HG03025 (cell line): ENCODE measurements at regions not wholly inside any gene's neighbourhood (a gene's known extent, or its start where the extent isn't known, plus 50 kb on each side); places are given as distances from the start of the nearest gene placed in this dataset.

ENCODE experiments used
- ATAC-seq: cut with Tn5 transposase; IDR thresholded peaks from one replicate; pipeline ENCODE4 v1.9.1; 2021; ENCODE audit warnings: mild to moderate bottlenecking, moderate library complexity; ENCODE audit not compliant: unreplicated experiment, low FRiP score

DNA sequence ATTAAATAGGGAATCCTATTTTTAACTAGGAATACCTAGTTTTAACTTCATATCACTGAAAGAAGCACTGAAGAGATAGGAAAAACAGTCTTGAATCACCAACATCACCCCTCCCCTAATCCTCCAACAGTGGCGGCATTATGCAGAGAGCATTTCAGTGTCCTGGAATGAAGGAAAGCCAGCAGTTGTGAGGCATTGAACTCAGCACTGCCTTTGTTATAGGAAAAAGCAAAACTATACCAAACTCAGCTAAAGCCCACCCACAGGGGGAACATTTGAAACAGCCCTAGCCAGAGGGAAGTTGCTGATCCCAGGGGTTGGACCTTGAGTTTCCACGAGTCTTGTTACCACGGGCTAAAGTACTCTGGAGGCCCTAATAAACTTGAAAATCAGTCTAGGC is 310.6 kb upstream of the EDIL3 start:
- no peak for ATAC-seq

DNA sequence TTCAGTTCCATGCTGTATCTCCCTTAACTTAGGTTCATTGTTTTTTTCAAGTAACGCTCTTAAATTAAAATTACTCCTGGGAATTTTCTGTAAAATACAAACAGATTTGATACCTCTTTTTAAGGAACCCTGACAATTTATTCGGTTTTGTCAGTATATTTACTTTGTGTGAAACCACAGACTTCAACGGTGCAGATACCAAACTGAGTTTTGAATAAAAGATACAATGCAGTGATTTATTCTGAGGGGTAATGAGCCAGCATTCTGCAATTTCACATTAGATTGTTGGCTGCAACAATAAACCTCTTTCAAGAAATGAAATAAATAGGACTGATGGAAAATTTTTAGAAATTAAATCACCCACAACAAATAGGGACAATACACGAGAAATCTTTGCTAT is 308.6 kb upstream of the EDIL3 start:
- no peak for ATAC-seq

DNA sequence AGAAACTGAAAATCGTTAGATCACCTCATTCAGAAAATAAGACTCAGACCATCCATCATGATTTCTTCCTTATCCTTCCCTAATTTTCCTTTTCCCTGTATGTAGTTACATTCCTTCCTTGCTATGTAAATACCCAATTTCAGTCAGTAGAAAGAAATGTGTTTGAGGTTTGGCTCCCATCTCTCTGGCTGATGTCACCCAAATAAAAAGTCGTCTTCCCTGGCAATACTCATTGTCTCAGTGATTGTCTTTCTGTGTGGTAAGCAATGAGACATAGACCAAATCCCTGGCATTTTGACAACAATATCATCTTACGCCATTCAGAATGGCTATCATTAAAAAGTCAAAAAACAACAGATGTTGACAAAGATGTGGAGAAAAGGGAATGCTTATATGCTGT is 303.9 kb upstream of the EDIL3 start:
- no peak for ATAC-seq

DNA sequence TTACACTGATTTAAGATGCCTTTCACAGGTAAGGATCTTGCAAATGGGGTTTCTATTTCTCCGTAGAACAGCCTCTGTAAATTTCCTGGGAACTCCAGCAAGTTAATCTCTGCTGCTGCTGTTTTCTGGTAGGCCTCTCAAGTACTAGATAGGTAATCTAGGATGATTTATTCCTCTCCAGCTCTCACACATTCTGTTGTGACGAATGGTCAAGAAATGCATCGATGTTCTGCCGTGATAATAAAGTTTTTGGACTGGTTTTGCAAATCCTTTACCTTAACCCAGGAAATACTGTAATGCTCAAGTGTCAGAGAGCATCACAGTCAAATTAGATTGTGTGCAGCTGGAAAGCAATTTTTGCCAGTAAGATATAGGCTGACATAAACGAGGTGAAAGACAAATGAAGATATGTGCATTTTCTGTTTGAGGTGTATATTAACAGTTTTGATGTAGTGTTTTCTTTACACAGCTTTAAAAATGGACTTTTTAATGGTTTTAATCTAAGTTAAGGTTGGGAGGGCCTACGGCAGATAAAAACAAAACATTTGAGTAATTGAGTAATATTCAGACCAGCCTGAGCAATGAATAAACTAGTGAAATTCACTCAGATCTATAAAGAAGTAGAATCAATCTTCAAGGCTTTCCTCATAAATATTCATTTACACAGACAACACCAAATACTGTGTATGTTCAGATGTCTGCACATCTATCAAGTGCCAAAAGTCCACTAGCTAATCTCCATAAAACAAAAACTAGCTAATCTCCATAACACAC is 300.6 kb upstream of the EDIL3 start:
- no peak for ATAC-seq

DNA sequence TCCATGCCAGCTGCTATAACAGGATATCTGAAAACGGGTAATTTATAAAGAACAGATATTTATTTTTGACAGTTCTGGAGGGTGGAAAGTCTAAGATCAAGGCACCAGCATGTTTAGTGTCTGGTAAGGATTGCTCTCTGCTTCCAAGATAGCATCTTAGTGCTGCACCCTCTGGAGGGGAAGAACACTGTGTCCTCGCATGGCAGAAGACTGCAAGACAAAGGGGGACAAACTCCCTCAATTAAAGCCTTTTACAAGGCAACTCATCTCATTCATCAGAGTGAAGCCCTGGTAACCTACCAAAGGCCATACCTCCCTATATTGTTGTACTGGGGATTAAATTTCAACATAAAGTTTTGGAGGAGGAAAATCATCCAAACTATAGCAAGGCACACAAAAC is 298.9 kb upstream of the EDIL3 start:
- no peak for ATAC-seq

DNA sequence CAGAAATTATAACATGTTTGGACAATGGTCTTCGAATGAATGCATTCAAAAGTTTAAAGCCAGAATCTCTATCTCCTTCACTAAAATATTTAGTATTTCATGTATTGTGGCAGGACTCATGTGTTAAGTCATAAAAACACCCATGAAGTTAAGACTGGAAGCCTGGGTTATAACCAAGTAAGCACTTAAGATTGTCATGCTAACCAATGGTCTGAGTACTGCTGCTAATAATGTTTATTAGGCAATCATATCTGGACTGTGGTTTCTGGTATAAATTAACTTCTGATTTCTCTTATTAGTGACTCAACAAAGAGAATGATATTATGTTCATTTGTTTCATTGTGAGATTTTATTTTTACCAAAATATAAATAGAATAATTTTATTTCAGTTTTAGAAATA is 297.9 kb upstream of the EDIL3 start:
- no peak for ATAC-seq

DNA sequence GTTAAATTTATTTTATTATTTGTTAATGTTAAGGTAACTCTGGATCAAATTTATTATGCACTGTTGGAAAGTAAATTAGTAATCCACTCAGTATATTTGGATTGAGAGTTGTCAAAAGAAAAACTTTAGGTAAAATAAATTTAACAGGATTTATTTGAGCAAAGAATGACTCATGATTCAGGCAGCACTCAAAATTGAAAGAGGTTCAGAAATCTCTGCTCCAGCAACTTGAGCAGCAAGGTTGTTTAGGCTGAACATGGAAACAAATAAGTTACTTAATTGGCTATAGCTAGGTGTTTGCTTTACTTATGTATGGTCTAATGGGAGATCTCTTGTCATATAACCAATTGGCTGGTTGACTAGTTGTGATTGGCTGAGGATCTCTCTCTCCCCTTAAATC is 296.2 kb upstream of the EDIL3 start:
- no peak for ATAC-seq

DNA sequence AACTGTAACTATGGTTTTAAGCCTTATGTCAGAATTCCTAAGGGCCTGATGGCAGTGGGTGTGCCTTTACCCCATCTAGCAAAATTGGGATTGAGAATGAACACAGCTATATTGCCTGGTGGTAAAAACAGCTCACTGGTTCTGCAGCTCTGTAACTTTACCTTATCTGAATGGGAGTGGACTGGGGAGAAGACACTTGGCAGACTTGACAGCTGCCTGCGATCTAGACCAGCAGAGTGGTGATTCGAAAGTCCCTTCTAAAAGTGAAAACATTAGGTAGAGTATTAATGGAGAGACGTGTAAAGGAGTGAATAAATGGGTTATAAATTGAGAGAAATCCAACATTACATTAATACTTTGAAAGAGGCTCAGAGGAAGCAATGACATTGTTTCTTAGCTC is 289.1 kb upstream of the EDIL3 start:
- ATAC-seq, result no peak

DNA sequence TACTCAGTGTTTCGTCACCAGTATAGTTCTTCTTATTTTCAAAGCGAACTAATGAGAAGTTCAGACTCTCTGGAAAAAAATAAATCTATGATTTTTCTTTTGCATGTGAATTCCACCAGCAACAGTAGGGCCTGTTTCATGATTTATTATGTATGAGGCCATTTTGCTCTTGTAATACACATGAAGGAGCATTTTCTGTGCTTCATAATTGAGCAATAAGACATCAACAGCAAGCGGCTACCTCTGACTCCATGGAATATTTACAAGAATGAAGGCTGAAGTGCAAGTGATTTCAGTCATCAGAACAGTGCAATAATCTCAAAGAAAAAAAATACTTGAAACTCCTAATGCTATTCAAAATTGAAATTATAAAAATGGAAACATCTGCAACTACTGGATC is 282.9 kb upstream of the EDIL3 start:
- ATAC-seq, result no peak

DNA sequence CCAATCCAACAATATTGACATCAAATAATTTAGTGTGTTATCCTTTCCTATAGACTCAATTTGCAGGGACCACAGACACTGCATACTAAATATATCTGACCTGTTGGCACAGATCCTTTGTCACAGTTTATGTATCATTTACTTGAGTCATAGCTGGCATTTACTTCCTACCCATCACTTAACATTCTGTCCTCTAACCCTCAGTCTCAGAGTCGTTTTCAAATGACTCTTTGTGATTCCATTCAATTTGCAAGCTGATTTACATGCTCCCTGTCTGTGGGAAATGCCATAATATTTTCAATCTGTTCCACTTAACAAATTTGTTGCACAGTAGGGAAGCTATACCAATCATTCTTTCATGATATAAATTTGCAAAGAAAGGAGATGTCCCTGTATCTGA is 265.7 kb upstream of the EDIL3 start:
- no peak for ATAC-seq

DNA sequence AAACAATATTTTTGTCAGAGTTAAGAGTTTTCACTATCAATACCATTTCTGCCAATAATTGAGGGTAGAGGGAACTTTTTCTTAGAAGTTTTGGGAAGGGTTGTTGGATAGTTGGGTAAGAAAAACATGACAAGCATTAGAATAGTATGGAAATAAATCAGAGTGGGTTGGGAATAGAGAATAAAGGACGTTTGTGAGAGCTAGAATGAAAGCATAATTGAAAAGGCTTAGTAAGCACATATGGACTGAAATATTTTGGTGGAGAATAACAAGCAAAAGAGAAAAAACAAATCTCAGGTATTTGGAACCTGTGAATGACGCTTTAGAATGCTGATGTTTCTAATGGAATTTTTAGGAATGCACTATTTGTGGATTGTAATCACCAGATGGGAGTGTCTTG is 262.9 kb upstream of the EDIL3 start:
- no peak for ATAC-seq

DNA sequence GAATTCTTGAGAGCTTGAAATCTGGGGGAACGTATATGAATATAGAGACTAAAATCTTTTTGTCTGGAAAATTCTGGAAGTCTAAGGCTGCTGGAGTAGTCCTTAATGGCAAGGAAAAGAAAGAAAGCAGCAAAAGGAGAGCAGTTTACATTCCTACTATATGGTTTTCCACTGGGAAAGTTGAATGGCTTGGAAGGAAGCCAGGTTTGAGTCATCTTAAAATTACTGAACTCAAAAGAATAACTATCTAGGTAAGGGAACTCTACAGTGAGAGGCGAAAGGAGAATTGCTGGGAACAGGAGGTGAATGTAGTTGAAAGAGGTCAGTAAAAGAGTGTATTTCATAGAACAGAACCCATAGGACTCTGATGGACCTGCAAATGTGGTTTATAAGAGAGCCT is 258.1 kb upstream of the EDIL3 start:
- no peak for ATAC-seq

DNA sequence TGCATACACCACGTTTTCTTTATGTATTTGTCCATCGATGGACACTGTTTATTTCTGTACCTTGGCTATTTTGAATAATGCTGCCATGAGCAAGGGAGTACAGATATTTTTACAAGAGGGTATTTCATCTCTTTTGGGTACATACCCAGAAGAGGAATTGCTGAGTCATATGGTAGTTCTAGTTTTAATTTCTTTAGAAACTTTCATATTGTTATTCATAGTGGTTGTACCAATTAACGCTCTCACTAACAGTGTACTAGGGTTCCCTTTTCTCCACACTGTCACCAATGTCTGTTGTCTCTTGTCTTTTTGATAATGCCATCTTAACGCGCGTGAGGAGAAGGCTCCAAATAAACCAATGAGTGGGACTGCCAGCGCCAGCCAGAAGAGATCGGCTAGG is 257.6 kb upstream of the EDIL3 start:
- ATAC-seq, result no peak

DNA sequence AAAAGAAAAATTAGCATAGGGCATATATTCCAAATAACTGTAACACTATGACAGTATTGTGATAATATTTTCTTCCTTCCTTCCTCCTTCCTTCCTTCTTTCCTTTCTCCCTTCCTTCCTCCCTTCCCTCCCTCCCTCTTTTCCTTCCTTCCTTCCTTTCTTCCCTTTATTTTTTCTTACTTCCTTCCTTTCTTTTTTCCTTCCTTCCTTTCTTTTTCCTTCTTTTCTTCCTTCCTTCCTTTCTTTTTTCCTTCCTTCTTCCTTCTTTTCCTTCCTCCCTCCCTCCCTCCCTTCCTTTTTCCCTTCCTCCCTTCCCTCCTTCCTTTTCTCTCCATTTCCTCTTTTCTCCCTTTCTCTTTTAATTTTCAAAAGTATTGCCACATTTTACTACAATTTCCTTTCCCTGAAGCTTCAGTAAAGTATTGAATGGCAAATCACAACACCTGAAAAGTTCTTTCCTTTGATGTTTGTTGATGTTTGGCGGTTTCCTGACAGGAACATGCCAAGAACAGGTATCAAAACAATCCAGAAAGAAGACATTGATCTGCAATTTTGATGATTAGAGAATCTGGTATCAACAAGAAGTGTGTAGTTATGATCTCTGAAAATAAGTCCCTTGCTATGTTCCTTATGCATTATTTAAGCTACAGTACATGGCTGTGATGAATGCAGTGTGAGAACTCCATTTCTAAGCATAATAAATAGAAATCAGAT is 253.1 kb upstream of the EDIL3 start:
- no peak for ATAC-seq

DNA sequence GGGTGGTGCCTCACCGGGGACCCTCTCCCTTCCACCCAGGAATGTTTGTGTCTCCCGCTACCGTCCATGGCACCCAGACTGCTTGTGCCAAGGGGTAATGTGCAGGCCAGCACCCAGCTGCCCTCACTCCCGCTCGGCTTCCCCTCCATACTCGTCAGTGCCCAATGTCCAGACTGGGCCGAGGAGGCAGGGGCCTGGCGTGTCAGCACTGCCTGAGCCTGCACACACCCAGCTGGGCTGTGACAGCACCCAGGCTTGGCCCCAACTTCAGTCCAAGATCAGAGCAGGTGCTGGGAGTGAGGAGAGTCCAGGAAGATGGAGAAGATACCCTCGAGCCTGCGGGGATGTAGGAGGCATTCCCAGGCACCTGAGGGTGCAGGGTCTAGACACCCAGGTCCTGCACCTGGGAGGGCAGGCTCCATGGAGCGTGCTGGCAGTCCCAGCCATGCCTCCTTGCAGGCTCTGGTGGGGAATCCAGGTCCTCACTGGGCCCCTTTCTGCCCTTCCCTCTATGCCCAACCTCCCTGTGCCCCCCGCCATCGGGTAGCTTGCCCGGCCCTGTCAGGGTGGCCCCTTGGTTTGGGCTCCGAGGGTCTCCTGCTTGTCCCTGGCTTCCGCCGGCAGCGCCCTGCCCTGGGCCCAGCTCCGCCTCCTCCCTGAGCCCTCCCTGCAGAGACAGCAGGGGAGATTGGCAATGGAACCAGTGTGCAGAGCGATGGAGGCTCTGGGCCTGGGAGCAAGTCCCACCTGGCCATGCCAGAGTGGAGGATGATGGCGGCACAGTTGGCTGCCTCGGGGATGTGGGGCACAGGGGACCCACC is 250.8 kb upstream of the EDIL3 start:
- ATAC-seq, result no peak

DNA sequence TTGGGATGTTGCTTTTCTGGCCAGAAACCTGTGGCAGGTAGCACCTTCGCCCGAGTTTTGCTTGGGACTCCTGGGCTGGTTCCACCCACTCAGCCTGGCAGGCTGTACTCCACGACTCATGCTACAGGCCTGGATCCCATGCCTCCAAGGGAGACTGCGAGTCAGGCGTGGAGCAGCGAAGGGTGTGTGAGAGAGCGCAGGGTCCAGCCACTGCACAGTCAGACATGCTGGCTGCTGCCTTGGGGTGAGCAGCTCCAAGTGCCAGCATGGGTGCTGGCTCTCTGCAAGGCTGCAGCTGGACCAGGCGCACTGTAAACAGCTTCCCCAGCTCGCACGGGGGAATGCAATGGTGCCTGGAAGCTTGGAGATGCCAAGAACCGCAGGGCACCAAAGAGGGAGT is 249.6 kb upstream of the EDIL3 start:
- no peak for ATAC-seq

DNA sequence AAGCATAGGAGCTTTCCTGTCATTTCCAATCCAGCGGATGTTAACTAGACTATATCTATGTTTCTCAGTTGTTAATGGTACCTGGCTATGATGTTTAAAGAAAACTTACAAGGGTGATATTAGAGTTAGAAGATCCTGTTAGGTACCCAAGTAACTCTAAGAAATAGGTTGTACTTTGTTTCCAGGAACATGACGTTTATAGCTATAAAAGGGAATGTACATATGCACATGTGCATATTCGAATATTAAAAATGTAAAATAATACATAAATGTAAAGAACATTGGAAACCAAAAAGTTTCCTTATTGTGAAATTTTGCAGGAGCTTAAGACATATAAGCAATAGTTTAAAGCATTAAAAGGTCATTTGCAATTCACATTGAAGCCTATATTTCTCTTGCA is 247.7 kb upstream of the EDIL3 start:
- ATAC-seq, result no peak

DNA sequence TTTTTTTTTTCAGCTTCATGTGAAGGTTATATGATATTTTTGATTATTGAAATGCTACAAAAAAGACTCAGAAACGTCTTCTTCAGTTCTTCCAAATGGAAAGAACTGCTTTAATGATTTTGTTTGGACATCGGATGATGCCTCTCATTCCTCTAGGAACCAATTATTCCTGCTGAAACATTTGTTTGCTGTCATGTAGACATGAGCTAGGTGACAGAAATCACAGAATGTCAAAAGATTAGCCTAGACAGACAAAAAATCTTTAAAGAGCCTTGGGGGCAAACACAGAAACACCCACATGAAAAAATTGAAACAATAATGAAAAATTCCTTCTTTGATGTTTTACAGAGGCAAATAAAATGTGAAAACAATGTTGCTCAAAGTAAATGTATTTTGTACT is 244.2 kb upstream of the EDIL3 start:
- ATAC-seq, result no peak

DNA sequence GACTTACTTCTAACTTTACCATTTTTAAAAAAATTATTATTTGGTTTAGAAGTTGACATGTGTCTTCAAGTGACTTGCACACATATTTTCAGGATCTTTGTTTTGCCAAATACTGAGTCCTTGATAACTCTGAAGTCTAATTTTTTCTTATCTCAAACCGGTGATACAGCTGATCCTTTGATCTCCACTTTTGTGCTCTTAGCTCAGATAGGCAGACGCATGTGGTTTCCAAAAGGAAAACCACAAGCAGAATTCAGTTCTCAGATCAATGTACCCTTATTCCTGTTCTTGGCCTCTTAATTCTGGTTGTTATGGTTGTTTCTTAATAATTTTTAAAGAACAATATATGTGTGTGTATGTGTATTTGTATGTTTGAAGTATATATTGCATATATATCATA is 238.3 kb upstream of the EDIL3 start:
- ATAC-seq, result no peak

DNA sequence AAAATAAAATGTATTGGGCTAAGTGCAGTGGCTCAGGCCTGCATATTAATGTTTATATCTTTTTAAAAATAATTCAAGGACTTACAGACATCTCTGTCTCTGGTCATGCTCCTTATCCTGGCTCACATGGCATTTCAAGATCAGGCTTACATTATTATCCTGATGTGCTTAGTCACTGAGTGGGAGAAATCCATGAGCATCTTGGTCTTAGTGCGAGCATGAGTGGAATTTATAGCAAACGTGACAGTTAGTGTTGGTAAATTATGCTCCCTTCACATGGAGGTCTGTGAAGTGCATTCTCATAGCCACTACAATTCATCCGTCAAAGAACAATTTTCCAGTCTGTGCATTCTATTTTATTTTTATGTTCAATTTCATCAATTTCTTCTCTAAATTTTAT is 237.8 kb upstream of the EDIL3 start:
- no peak for ATAC-seq

DNA sequence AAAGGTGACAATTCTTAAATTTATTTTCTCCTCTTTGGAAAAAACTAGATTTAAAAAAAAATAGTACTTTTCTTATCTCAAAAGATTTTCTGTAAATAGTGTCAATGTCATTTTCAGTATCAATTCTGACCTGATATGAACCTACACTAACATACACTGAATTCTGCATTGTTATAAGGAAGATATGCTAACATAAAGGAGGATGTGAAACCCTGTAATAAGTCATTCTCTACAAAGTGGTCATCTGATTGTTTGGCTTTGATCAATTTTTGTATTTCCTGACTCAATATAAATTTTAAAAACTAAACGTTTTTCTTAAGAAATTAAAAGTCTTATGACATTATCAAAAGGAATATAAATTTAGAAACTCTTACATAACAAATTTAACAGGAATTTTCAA is 233.6 kb upstream of the EDIL3 start:
- ATAC-seq, result no peak

DNA sequence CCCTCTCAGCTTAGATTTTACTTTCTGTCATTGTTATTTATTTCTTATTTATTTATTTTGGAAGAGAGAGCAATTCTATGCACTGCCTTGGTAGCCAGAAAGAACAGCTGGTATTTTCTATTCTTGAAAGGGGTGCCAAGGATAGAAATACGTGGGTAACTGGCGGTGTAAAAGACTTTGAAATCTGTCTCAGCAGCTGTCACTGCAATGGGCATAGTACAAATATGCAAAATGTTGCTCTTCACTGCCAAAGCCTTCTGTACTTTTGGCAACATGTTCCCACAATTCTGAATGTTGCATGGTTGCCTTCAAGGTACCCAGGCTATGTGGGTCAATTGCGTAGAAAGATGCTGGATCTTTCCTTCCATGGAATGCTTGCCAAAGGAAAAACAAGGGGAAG is 230.2 kb upstream of the EDIL3 start:
- no peak for ATAC-seq
